ENCODE measurements at regions not wholly inside any gene's neighbourhood (a gene's known extent, or its start where the extent isn't known, plus 50 kb on each side); places are given as distances from the start of the nearest gene placed in this dataset.

GRCh38 chr3:194046531-194046930 is 89.4 kb upstream of the HES1 start:
- no peak for TF ChIP-seq CTCF (conservative IDR thresholded peaks at IDR 0.05; ENCODE audit: low read depth in 2 of 2)
- TF ChIP-seq CREB1 (CRISPR knock-in tag; IDR thresholded peaks at IDR 0.05; ENCODE audit: low read depth): no peak
- TF ChIP-seq ETS1 (IDR thresholded peaks at IDR 0.05): no peak
- TF ChIP-seq EZH2phosphoT487 (IDR thresholded peaks at IDR 0.05; ENCODE audit: unreplicated experiment): no peak
- no peak for TF ChIP-seq JUNB (IDR thresholded peaks at IDR 0.05; ENCODE audit: unreplicated experiment)
- TF ChIP-seq EZH2 (IDR thresholded peaks at IDR 0.05; ENCODE audit: low read depth, unreplicated experiment): no peak
- no peak for TF ChIP-seq POLR2AphosphoS5 (IDR thresholded peaks at IDR 0.05; ENCODE audit: low read depth)
- TF ChIP-seq REST (IDR thresholded peaks at IDR 0.05; ENCODE audit: unreplicated experiment): no peak
- TF ChIP-seq NANOG (IDR thresholded peaks at IDR 0.05; ENCODE audit: borderline replicate concordance): no peak
- no peak for TF ChIP-seq ZNF114 (CRISPR knock-in tag; IDR thresholded peaks at IDR 0.05)
- no peak for TF ChIP-seq ZNF331 (CRISPR knock-in tag; IDR thresholded peaks at IDR 0.05; ENCODE audit: low read depth)
- no peak for TF ChIP-seq ZNF462 (CRISPR knock-in tag; IDR thresholded peaks at IDR 0.05)
